B cell (primary cell): ENCODE measurements at regions not wholly inside any gene's neighbourhood (a gene's known extent, or its start where the extent isn't known, plus 50 kb on each side); places are given as distances from the start of the nearest gene placed in this dataset.

ENCODE experiments used
- EZH2 ChIP-seq: IDR thresholded peaks from 2 replicates; pipeline ENCODE4 v1.6.1; 2012; ENCODE audit warnings: borderline replicate concordance, low read depth, mild to moderate bottlenecking, moderate library complexity, low read length; ENCODE audit not compliant: insufficient read depth, poor library complexity, severe bottlenecking
- TF ChIP-seq, protein P1 (sequence below): fragments of 200-600 bp; IDR thresholded peaks from one replicate; pipeline ENCODE4 v1.8.0; 2022; ENCODE audit warnings: antibody characterized with exemption, mild to moderate bottlenecking

DNA sequence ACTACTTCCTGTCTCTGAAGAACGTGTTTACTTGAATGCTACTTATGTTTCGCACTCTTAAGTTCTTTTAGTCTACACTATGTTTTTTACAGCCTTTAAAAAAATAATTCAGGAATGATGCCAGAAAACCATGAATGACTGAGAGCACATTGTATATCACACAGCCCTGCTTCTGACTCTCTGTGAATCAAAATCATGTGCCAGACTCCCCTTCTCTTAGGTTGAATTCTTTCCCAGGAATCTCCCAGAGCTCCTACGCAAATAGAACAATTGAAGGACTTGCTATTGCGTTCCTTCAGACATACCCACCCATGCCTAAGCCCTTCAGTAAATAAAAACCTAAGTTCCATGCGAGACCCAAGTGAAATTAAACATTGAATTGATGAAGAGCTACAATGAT lies 782.0 kb upstream of the ALCAM start:
- TF ChIP-seq, protein P1, sequence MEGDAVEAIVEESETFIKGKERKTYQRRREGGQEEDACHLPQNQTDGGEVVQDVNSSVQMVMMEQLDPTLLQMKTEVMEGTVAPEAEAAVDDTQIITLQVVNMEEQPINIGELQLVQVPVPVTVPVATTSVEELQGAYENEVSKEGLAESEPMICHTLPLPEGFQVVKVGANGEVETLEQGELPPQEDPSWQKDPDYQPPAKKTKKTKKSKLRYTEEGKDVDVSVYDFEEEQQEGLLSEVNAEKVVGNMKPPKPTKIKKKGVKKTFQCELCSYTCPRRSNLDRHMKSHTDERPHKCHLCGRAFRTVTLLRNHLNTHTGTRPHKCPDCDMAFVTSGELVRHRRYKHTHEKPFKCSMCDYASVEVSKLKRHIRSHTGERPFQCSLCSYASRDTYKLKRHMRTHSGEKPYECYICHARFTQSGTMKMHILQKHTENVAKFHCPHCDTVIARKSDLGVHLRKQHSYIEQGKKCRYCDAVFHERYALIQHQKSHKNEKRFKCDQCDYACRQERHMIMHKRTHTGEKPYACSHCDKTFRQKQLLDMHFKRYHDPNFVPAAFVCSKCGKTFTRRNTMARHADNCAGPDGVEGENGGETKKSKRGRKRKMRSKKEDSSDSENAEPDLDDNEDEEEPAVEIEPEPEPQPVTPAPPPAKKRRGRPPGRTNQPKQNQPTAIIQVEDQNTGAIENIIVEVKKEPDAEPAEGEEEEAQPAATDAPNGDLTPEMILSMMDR = no peak
- TF ChIP-seq EZH2 = no peak
